ENCODE measurements at regions not wholly inside any gene's neighbourhood (a gene's known extent, or its start where the extent isn't known, plus 50 kb on each side); places are given as distances from the start of the nearest gene placed in this dataset.
"Not testable (repeated sequence)": the region's sequence is repeated elsewhere in the genome, so short reads cannot be mapped to it uniquely, and the experiment has no call there.

DNA sequence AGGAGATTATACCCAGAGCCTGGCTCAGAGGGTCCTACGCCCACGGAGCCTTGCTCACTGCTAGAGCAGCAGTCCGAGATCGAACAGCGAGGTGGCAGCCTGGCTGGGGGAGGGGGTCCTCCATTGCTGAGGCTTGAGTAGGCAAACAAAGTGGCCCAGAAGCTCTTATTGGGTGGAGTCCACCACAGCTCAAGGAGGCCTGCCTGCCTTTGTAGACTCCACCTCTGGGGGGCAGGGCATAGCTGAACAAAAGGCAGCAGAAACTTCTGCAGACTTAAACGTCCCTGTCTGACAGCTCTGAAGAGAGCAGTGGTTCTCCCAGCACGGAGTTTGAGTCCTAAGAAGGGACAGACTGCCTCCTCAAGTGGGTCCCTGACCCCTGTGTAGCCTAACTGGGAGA lies 75.0 kb downstream of the TRIM27 start:
- not testable (repeated sequence) for TF ChIP-seq POLR2A (IDR thresholded peaks at IDR 0.05)
- TF ChIP-seq, protein P1, sequence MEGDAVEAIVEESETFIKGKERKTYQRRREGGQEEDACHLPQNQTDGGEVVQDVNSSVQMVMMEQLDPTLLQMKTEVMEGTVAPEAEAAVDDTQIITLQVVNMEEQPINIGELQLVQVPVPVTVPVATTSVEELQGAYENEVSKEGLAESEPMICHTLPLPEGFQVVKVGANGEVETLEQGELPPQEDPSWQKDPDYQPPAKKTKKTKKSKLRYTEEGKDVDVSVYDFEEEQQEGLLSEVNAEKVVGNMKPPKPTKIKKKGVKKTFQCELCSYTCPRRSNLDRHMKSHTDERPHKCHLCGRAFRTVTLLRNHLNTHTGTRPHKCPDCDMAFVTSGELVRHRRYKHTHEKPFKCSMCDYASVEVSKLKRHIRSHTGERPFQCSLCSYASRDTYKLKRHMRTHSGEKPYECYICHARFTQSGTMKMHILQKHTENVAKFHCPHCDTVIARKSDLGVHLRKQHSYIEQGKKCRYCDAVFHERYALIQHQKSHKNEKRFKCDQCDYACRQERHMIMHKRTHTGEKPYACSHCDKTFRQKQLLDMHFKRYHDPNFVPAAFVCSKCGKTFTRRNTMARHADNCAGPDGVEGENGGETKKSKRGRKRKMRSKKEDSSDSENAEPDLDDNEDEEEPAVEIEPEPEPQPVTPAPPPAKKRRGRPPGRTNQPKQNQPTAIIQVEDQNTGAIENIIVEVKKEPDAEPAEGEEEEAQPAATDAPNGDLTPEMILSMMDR (IDR thresholded peaks at IDR 0.05) = peak in 2 of 6 experiments; percentile 8 to 25
